Ovary (tissue), 7 donors: ENCODE measurements at regions not wholly inside any gene's neighbourhood (a gene's known extent, or its start where the extent isn't known, plus 50 kb on each side); places are given as distances from the start of the nearest gene placed in this dataset.

Experiments used
- DNase-seq, 5 donors: peaks; one replicate each; pipeline ENCODE4 v3.0.0-alpha.2; 2019 to 2020
- H3K27ac ChIP-seq, 2 donors: fragments of 200-600 bp; one replicate each; pipeline versions ENCODE4 v1.5.1 to v1.8.0; 2019 to 2022
- H3K27me3 ChIP-seq: fragments of 200-600 bp; one replicate; pipeline ENCODE4 v1.8.0; 2022
- H3K36me3 ChIP-seq: fragments of 200-600 bp; sonication (generic); one replicate; pipeline ENCODE4 v1.5.1; 2019
- H3K4me1 ChIP-seq: one replicate; pipeline ENCODE4 v1.8.1; 2013; ENCODE audit warnings: mild to moderate bottlenecking, moderate library complexity; ENCODE audit not compliant: insufficient read depth
- H3K4me3 ChIP-seq: fragments of 200-600 bp; sonication (generic); one replicate; pipeline ENCODE4 v1.5.1; 2017
- H3K9me3 ChIP-seq, 2 donors: fragments of 200-600 bp in 1 of 2; sonication (generic) in 1 of 2; one replicate each; pipeline versions ENCODE4 v1.5.1 to v1.8.1; 2013 to 2019; ENCODE audit warnings: mild to moderate bottlenecking in 1 of 2, moderate library complexity in 1 of 2
- CTCF ChIP-seq, 3 donors: fragments of 450-650 bp in 2 of 3; fragments of 200-600 bp in 1 of 3; IDR thresholded peaks; one replicate each; pipeline versions ENCODE4 v1.5.1 to v1.8.0; 2016 to 2022; ENCODE audit warnings: antibody characterized with exemption in 3 of 3, mild to moderate bottlenecking in 1 of 3
- EP300 ChIP-seq: sonication (generic); formaldehyde crosslinking; IDR thresholded peaks from one replicate; pipeline ENCODE4 v1.6.1; 2017; ENCODE audit warnings: antibody characterized with exemption
- POLR2A ChIP-seq: fragments of 450-650 bp; IDR thresholded peaks from one replicate; pipeline ENCODE4 v1.6.1; 2017; ENCODE audit warnings: antibody characterized with exemption, mild to moderate bottlenecking, moderate library complexity
- WGBS, 3 donors: extraction: QIAGEN DNeasy Blood & Tissue Kit in 1 of 3; methylation state at CpG; one replicate each; pipeline versions ENCODE4 v1.1.5 to v1.1.7; 2013 to 2017; 5-methylcytosine and 5-hydroxymethylcytosine counted together
- intact Hi-C, 4 donors: fragments of 100-400 bp; cut with DNase I; formaldehyde crosslinking; loops; one replicate each; pipeline versions ENCODE4 v1.11.0 to v1.15.1; 2022 to 2023
- donor health status: DM: no; HTN: no; CAD: no; lungs with moderate emphysema.
- donor health status: DM: no; HTN: no; CAD: no.
- donor health status: Bipolar disorder and iron deficiency.
- donor health status: DM: no; HTN: no; CAD: no.
- donor health status: DM: yes; HTN: yes; CAD: no.

- WGBS, 3 donors = 13 to 45% (median 13%) methylated on average over 1 of the region's 1 CpG
Observed at GRCh38 chrX:87310780-87311179, 206.8 kb upstream of the KLHL4 start.

GRCh38 chrX:87327267-87327666, 190.3 kb upstream of the KLHL4 start:
- H3K4me3 ChIP-seq = no peak overlapping the region
- H3K9me3 ChIP-seq = no peaks in the 10 kb centered on the region
- DNase-seq = no peak

More at GRCh38 chrX:87310780-87311179, 206.8 kb upstream of the KLHL4 start:
- TF ChIP-seq EP300 (no peak), POLR2A (no peak), CTCF (IDR thresholded peaks at IDR 0.05) (no peak)
- H3K4me1 ChIP-seq = no peaks in the 10 kb centered on the region
- H3K36me3 ChIP-seq = no peaks in the 10 kb centered on the region
- no peaks in the 10 kb centered on the region for H3K27me3 ChIP-seq
- DNase-seq = no peak
- H3K9me3 ChIP-seq = no peaks in the 10 kb centered on the region
- no peak overlapping the region for H3K27ac ChIP-seq
- intact Hi-C loops = no loop called here
- H3K4me3 ChIP-seq = no peak overlapping the region

GRCh38 chrX:87337267-87337666, 180.3 kb upstream of the KLHL4 start:
- H3K27ac ChIP-seq = no peak overlapping the region
- intact Hi-C loops = loop anchor here in 2 of 4 donors (10.0 kb wide), 1 partner anchor 328 kb away; no protein-coding TSS in a partner anchor
- H3K4me1 ChIP-seq = no peaks in the 10 kb centered on the region
- TF ChIP-seq CTCF (IDR thresholded peaks at IDR 0.05) (no peak), POLR2A (no peak), EP300 (no peak)
- H3K9me3 ChIP-seq = no peaks in the 10 kb centered on the region
- 35 to 45% (median 38%) methylated on average over 1 of the region's 1 CpG for WGBS, 3 donors
- H3K27me3 ChIP-seq = peaks cover 2% of the 10 kb centered on the region
- DNase-seq = no peak
- no peak overlapping the region for H3K4me3 ChIP-seq
- no peaks in the 10 kb centered on the region for H3K36me3 ChIP-seq

More at GRCh38 chrX:87327267-87327666, 190.3 kb upstream of the KLHL4 start:
- whole genome bisulfite sequencing, 3 donors = 59 to 70% (median 69%) methylated on average over 2 of the region's 2 CpGs
- H3K27me3 ChIP-seq = no peaks in the 10 kb centered on the region
- no peaks in the 10 kb centered on the region for H3K4me1 ChIP-seq
- H3K36me3 ChIP-seq = no peaks in the 10 kb centered on the region
- H3K27ac ChIP-seq = no peak overlapping the region
- TF ChIP-seq EP300 (no peak), CTCF (IDR thresholded peaks at IDR 0.05) (no peak), POLR2A (no peak)
- intact Hi-C loops = no loop called here

GRCh38 chrX:87338510-87338909, 179.1 kb upstream of the KLHL4 start:
- intact Hi-C loops = loop anchor here in 2 of 4 donors (10.0 kb wide), 1 partner anchor 326 kb away; no protein-coding TSS in a partner anchor
- no peaks in the 10 kb centered on the region for H3K4me1 ChIP-seq
- TF ChIP-seq CTCF (IDR thresholded peaks at IDR 0.05) (peak in 1 of 3 donors; percentile 34), EP300 (no peak)

More at GRCh38 chrX:87338510-87338909, 179.1 kb upstream of the KLHL4 start:
- Histone ChIP-seq H3K9me3 (no peaks in the 10 kb centered on the region), H3K27ac (no peak overlapping the region), H3K27me3 (no peaks in the 10 kb centered on the region), H3K36me3 (no peaks in the 10 kb centered on the region), H3K4me3 (no peak overlapping the region)
- no peak for DNase-seq
